B cell (primary cell): ENCODE measurements at regions not wholly inside any gene's neighbourhood (a gene's known extent, or its start where the extent isn't known, plus 50 kb on each side); places are given as distances from the start of the nearest gene placed in this dataset.
A peak's percentile ranks its signal among the peaks of the same experiment; 100 is the strongest.
"Not testable (repeated sequence)": the region's sequence is repeated elsewhere in the genome, so short reads cannot be mapped to it uniquely, and the experiment has no call there.

Experiments
- ATAC-seq: fragments of 200-7000 bp; cut with Tn5 transposase; one replicate; pipeline ENCODE4 v1.10.0; 2021; ENCODE audit warnings: low read depth, mild to moderate bottlenecking, moderate number of reproducible peaks, moderate library complexity
- CTCF ChIA-PET: fragments of 350-600 bp; sonication (Branson Sonifier 250); formaldehyde crosslinking; loops from one replicate; lab custom pipeline; 2021; ENCODE audit warnings: antibody characterized with exemption, inconsistent platforms; lab: Charles Lee
- POLR2A ChIA-PET: fragments of 350-600 bp; sonication (Branson Sonifier 250); formaldehyde crosslinking; loops from one replicate; lab custom pipeline; 2021; ENCODE audit warnings: antibody characterized with exemption; lab: Charles Lee
- DNase-seq: peaks from one replicate; pipeline ENCODE4 v3.0.0; 2013
- H2AFZ ChIP-seq: 2 replicates; pipeline ENCODE4 v1.6.1; 2012; ENCODE audit warnings: mild to moderate bottlenecking, low read depth, low read length; ENCODE audit not compliant: insufficient read depth, poor library complexity, severe bottlenecking
- H3K27ac ChIP-seq, 2 donors: 1 replicate in 1 of 2; 2 replicates in 1 of 2; pipeline ENCODE4 v1.5.1; 2012 to 2013; ENCODE audit warnings: low read length in 2 of 2, mild to moderate bottlenecking in 2 of 2, moderate library complexity in 1 of 2
- H3K27me3 ChIP-seq, 4 experiments: fragments of 200-600 bp in 1 of 4; sonication (generic) in 1 of 4; replicated peaks in 1 of 4; 1 replicate in 2 of 4; 2 replicates in 2 of 4; pipeline versions ENCODE4 v1.6.1 to v1.7.0; 2013 to 2016; ENCODE audit warnings: low read length in 3 of 4, mild to moderate bottlenecking in 2 of 4, mixed read lengths in 1 of 4, moderate library complexity in 1 of 4; ENCODE audit not compliant: insufficient read depth in 4 of 4, control insufficient read depth in 3 of 4; ENCODE audit errors: control extremely low read depth in 1 of 4
- H3K36me3 ChIP-seq, 2 experiments: replicated peaks in 1 of 2; 1 replicate in 1 of 2; 2 replicates in 1 of 2; pipeline versions ENCODE4 v1.6.1 to v1.7.1; 2013; ENCODE audit warnings: low read length in 1 of 2; ENCODE audit not compliant: insufficient read depth in 2 of 2, control insufficient read depth in 1 of 2; ENCODE audit errors: control extremely low read depth in 1 of 2, extremely low read depth in 1 of 2
- H3K4me1 ChIP-seq, 2 donors: fragments of 200-600 bp in 1 of 2; sonication (generic) in 1 of 2; 1 replicate in 1 of 2; 2 replicates in 1 of 2; pipeline versions ENCODE4 v1.5.1 to v1.6.1; 2013 to 2017; ENCODE audit warnings: low read length in 2 of 2; ENCODE audit not compliant: control insufficient read depth in 2 of 2, insufficient read depth in 2 of 2
- H3K4me2 ChIP-seq: replicated peaks from 2 replicates; pipeline ENCODE3; 2012; ENCODE audit warnings: mild to moderate bottlenecking, low read depth, low read length; ENCODE audit not compliant: poor library complexity, severe bottlenecking
- H3K4me3 ChIP-seq, 5 experiments: fragments of 200-600 bp in 1 of 5; sonication (generic) in 1 of 5; 1 replicate in 3 of 5; 2 replicates in 2 of 5; pipeline versions ENCODE4 v1.5.1 to v1.7.0; 2011 to 2016; ENCODE audit warnings: low read length in 4 of 5, mild to moderate bottlenecking in 4 of 5, low read depth in 2 of 5, control low read depth in 1 of 5, moderate library complexity in 1 of 5; ENCODE audit not compliant: insufficient read depth in 1 of 5; ENCODE audit errors: control extremely low read depth in 1 of 5, extremely low read depth in 1 of 5
- H3K79me2 ChIP-seq: fragments of 200-600 bp; sonication (generic); one replicate; pipeline ENCODE4 v1.6.0; 2016; ENCODE audit warnings: low read length; ENCODE audit not compliant: control insufficient read depth, insufficient read depth
- H3K9ac ChIP-seq: fragments of 200-600 bp; sonication (generic); 2 replicates; pipeline ENCODE4 v1.6.1; 2017; ENCODE audit warnings: mild to moderate bottlenecking, low read length, moderate library complexity
- H3K9me3 ChIP-seq, 3 donors: one replicate each; pipeline versions ENCODE4 v1.6.1 to v1.7.1; 2013; ENCODE audit warnings: low read length in 2 of 3; ENCODE audit not compliant: control insufficient read depth in 2 of 3, insufficient read depth in 1 of 3; ENCODE audit errors: control extremely low read depth in 1 of 3
- H4K20me1 ChIP-seq: 2 replicates; pipeline ENCODE4 v1.6.0; 2012; ENCODE audit warnings: mild to moderate bottlenecking, low read length; ENCODE audit not compliant: insufficient read depth, control insufficient read depth, poor library complexity, severe bottlenecking
- H3K27ac Mint-ChIP-seq: one replicate; pipeline ENCODE4 v1.8.0; 2021; ENCODE audit warnings: mixed read lengths
- H3K27me3 Mint-ChIP-seq: one replicate; pipeline ENCODE4 v1.8.0; 2021; ENCODE audit warnings: mixed read lengths
- H3K4me1 Mint-ChIP-seq: one replicate; pipeline ENCODE4 v1.8.0; 2021; ENCODE audit warnings: mixed read lengths
- H3K4me3 Mint-ChIP-seq: one replicate; pipeline ENCODE4 v1.8.0; 2021; ENCODE audit warnings: mixed read lengths
- H3K9me3 Mint-ChIP-seq: one replicate; pipeline ENCODE4 v1.8.0; 2022; ENCODE audit warnings: mixed read lengths; ENCODE audit not compliant: insufficient read depth
- CTCF ChIP-seq: fragments of 200-600 bp; IDR thresholded peaks from one replicate; pipeline ENCODE4 v1.8.0; 2022; ENCODE audit warnings: antibody characterized with exemption, mild to moderate bottlenecking
- EZH2 ChIP-seq: IDR thresholded peaks from 2 replicates; pipeline ENCODE4 v1.6.1; 2012; ENCODE audit warnings: borderline replicate concordance, low read depth, mild to moderate bottlenecking, moderate library complexity, low read length; ENCODE audit not compliant: insufficient read depth, poor library complexity, severe bottlenecking
- WGBS: methylation state at CpG from one replicate; pipeline ENCODE4 v1.1.5; 2013; ENCODE audit warnings: missing lambda C conversion rate; ENCODE audit not compliant: insufficient coverage; 5-methylcytosine and 5-hydroxymethylcytosine counted together
- intact Hi-C: fragments of 100-400 bp; cut with micrococcal nuclease; formaldehyde crosslinking; loops from one replicate; pipeline ENCODE4 v1.10.0; 2022

- Mint-ChIP-seq H3K9me3 (no peaks in the 10 kb centered on the region), H3K27ac (peak overlapping the region; percentile 96), H3K4me3 (peak overlapping the region; percentile 93), H3K27me3 (no peaks in the 10 kb centered on the region), H3K4me1 (peaks cover 11% of the 10 kb centered on the region)
- peak; percentile 94 for DNase-seq
- peak overlapping the region; percentile 97 for H2AFZ ChIP-seq
- H3K27ac ChIP-seq, result peak overlapping the region; percentile 78 to 85
- peak; percentile 90 for ATAC-seq
- no peaks in the 10 kb centered on the region for H3K27me3 ChIP-seq
- no peak for TF ChIP-seq CTCF
- no peak for TF ChIP-seq EZH2
- H3K9ac ChIP-seq, result peak overlapping the region; percentile 85
- H3K4me1 ChIP-seq, result peaks cover 0 to 15% of the 10 kb centered on the region in 2 donors
- WGBS, result under 1% methylated on average over 51 of the region's 58 CpGs
- no peaks in the 10 kb centered on the region for H3K36me3 ChIP-seq
- no peaks in the 10 kb centered on the region for H3K79me2 ChIP-seq
- H3K4me3 ChIP-seq, result peak overlapping the region; percentile 21 to 77 (median 74)
- H3K9me3 ChIP-seq, result no peaks in the 10 kb centered on the region
- CTCF ChIA-PET, result no interaction called here
- POLR2A ChIA-PET, result no interaction called here
- H3K4me2 ChIP-seq, result peak overlapping the region; percentile 84
- H4K20me1 ChIP-seq, result no peaks in the 10 kb centered on the region
- intact Hi-C loops, result loop anchor here (1.0 to 10.0 kb wide), 5 partner anchors 168 to 1681 kb away; partner anchors contain the start of genes CHCHD6, MCM2, PLXNA1 and SLC41A3
Observed at GRCh38 chr3:125916376-125916978, 52.5 kb upstream of the ROPN1B start.

GRCh38 chr3:125917020-125917549, 51.9 kb upstream of the ROPN1B start:
- peak overlapping the region; percentile 97 for H2AFZ ChIP-seq
- H3K27me3 Mint-ChIP-seq, H3K79me2 ChIP-seq, H3K36me3 ChIP-seq, H4K20me1 ChIP-seq, H3K27me3 ChIP-seq, H3K9me3 ChIP-seq, H3K9me3 Mint-ChIP-seq, POLR2A ChIA-PET, CTCF ChIA-PET, ATAC-seq: not testable (repeated sequence)
- H3K4me1 ChIP-seq, result peaks cover 0 to 15% of the 10 kb centered on the region in 2 donors
- H3K27ac ChIP-seq, result peak overlapping the region; percentile 44 to 85
- peaks cover 11% of the 10 kb centered on the region for H3K4me1 Mint-ChIP-seq
- H3K4me3 ChIP-seq, result peak overlapping the region; percentile 21 to 77 (median 74)
- peak overlapping the region; percentile 91 for H3K27ac Mint-ChIP-seq
- DNase-seq, result peak; percentile 83
- peak overlapping the region; percentile 85 for H3K9ac ChIP-seq
- 2% methylated on average over 11 of the region's 12 CpGs for WGBS
- H3K4me3 Mint-ChIP-seq, result peak overlapping the region; percentile 93
- H3K4me2 ChIP-seq, result peak overlapping the region; percentile 84
- intact Hi-C loops, result loop anchor here (5.0 to 10.0 kb wide), 4 partner anchors 542 to 1680 kb away; partner anchors contain the start of genes CHCHD6, MCM2, PLXNA1 and ZNF148

- H3K27ac ChIP-seq, H3K27ac Mint-ChIP-seq, ATAC-seq, H2AFZ ChIP-seq, H3K79me2 ChIP-seq, H3K4me3 Mint-ChIP-seq, H3K4me2 ChIP-seq, H3K36me3 ChIP-seq, H3K27me3 Mint-ChIP-seq, H3K27me3 ChIP-seq, POLR2A ChIA-PET, H3K9ac ChIP-seq, H4K20me1 ChIP-seq, H3K9me3 ChIP-seq, H3K9me3 Mint-ChIP-seq, H3K4me3 ChIP-seq, DNase-seq: not testable (repeated sequence)
- intact Hi-C loops, result loop anchor here (5.0 to 10.0 kb wide), 4 partner anchors 543 to 1679 kb away; partner anchors contain the start of genes CHCHD6, MCM2, PLXNA1 and ZNF148
- peaks cover 11% of the 10 kb centered on the region for H3K4me1 Mint-ChIP-seq
- CTCF ChIA-PET, result interaction anchor here (1.2 kb wide), 1 partner anchor 10 kb away, joined by 3 read pairs; no protein-coding TSS in a partner anchor
- peaks cover 0 to 15% of the 10 kb centered on the region in 2 donors for H3K4me1 ChIP-seq
- WGBS, result 100% methylated on average over 1 of the region's 1 CpG
Observed at GRCh38 chr3:125918024-125918423, 51.0 kb upstream of the ROPN1B start.
